ENCODE measurements at regions not wholly inside any gene's neighbourhood (a gene's known extent, or its start where the extent isn't known, plus 50 kb on each side); places are given as distances from the start of the nearest gene placed in this dataset.
"Not testable (repeated sequence)": the region's sequence is repeated elsewhere in the genome, so short reads cannot be mapped to it uniquely, and the experiment has no call there.

DNA sequence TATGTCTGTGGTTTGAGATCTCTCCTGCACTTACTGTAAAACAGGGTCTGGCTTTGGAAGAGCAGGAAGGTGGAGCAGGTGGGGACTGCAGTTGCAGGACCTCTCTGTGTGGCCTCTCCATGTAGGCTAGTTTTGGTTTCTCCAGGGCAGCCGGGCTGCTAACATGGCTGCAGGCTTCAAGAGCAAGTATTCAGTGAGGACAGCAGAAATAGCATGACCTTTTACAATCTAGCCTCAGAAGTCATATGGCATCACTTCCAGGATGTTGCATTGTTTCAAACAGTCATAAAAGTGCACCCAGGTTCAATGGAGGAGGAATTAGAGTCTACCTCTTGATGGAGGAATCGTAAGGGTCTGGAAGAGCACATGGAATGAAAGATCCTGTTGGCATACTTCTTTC is 728.7 kb downstream of the NTRK3 start:
- DNase-seq: no peak

GRCh38 chr15:87527416-87527815 is 729.1 kb downstream of the NTRK3 start:
- no peak for DNase-seq

DNA sequence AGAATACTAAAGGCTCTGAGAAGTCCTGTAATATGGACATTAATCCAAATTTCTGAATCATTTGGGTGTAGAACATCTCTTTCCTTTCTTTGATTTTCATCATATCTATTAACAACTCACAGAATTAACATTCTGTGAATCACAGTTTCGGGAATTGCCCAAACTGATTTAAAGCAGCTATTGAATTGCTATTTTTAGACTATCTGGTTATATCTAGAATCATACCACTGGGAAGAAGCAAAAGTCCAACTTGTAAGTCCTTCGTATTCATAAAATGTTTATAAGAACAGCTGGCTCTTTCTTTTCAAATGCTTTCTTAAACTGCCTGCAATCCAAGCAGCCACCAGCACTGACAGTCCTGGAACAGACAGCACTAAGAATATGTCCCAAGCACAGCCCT is 733.0 kb downstream of the NTRK3 start:
- no peak for DNase-seq

- DNase-seq: no peak
Measured at GRCh38 chr15:87522997-87523396, 733.5 kb downstream of the NTRK3 start.

- no peak for DNase-seq
Measured at GRCh38 chr15:87518957-87519356, 737.6 kb downstream of the NTRK3 start.

GRCh38 chr15:87508086-87508485 is 748.5 kb downstream of the NTRK3 start:
- DNase-seq: no peak

DNA sequence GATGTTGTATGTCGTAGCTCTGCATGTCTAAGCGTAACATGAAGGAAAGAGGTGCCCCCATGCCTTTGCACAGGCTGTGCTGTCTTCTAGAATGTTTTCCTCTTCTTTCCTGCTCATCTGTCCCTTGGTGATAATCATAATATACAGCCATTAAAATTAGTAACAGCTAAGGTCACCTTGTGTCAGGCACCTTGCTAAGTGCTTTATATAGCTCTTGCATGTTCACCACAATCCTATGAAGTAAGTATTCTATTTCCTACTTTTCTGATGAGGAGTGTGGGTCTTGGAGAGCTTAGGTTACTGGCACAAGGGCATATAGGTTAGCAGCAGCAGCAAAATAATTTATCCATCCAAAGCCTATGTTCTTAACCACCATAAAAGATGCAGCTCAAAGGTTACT is 754.4 kb downstream of the NTRK3 start:
- DNase-seq: no peak

DNA sequence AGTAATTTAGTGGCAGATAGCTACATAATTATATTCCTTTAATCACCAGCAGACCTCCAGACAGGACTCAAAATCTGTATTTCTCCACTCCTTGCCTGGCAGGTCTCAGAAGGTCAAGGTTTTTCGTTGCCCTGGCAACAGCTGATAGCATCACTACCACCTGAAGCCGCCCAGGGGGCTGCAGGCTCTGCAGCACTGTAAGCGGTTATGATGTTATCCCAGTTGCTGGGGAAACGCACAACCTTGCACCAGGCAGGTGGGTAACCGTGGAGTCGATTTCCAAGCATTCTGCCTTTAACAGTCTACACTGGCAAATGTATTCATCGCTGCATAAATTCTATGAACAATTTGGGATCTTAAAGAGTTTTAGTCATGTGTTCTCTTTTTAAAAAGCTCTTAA is 756.3 kb downstream of the NTRK3 start:
- no peak for DNase-seq

DNA sequence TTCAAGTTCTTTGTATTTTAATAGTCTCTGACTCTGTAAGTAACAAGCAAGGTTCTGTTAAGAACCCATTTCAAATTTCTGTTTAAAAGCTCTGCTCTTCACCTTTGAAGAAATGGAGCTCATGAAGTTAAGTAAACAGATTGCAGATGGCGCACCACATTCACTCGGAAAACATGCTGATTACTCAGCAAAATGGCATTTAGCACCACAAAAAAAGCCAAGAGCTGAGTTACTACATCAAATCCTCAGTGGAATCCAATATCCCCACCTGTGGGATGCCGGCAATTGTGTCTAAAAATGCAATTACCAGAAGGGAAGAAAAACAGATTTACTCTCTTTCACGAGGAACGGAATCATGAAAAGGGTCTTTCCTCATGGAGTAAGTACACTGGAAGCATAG is 758.0 kb downstream of the NTRK3 start:
- DNase-seq: no peak

GRCh38 chr15:87496795-87497194 is 759.7 kb downstream of the NTRK3 start:
- no peak for DNase-seq

DNA sequence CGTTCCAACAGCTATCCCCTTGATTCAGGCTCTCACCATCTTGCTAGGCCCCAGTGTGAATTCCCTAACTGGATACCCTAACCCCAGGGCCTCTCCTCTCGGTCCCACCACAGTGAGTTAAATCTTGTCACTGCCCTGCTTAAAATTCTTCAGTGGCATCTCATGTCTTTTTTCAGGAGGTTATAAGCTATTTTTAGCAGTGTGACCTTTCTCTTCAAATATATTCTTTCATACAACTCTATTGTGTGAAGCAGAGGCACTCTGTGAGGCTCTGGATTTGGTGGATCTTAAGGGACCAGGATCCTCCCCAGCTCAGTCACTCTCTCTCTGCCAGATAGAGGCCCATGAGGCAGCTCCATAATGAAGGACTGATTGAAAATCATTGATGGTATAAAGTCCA is 760.4 kb downstream of the NTRK3 start:
- DNase-seq: no peak

GRCh38 chr15:87493803-87494202 is 762.7 kb downstream of the NTRK3 start:
- DNase-seq: no peak

DNA sequence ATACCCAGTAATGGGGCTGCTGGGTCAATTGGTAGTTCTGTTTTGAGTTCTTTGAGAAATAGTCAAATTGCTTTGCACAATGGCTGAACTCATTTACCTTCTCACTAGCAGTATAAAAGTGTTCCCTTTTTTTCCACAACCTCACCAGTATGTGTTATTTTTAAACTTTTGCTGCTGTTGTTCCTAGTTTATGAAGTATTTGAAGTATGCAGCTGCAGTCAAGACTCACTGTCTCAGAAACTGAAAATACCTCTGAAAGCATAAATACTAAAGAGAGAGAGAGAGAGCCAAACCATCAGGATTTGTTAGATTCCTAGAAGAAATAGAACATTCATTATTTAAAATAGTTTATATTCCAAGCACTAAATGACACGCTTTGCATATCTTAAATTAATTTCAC is 764.2 kb downstream of the NTRK3 start:
- DNase-seq: no peak

DNA sequence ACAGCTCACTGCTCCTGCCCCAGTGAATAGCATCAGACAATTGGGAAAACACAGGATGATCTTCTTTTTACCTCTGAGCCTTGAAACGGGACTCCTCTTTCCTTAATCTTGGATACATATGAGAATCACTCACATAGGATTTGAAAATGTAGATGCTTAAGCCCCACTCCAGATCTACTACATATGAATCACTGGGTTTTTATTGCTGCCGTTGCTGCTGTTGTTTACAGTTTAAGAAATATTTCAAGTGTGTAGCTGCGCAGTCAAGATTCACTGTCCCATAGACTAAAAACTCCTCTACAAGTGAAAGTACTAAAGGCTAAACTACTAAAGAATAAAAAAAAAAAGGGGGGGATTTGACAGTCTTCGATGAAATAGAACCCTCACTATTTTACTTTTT is 765.9 kb downstream of the NTRK3 start:
- DNase-seq: no peak

DNA sequence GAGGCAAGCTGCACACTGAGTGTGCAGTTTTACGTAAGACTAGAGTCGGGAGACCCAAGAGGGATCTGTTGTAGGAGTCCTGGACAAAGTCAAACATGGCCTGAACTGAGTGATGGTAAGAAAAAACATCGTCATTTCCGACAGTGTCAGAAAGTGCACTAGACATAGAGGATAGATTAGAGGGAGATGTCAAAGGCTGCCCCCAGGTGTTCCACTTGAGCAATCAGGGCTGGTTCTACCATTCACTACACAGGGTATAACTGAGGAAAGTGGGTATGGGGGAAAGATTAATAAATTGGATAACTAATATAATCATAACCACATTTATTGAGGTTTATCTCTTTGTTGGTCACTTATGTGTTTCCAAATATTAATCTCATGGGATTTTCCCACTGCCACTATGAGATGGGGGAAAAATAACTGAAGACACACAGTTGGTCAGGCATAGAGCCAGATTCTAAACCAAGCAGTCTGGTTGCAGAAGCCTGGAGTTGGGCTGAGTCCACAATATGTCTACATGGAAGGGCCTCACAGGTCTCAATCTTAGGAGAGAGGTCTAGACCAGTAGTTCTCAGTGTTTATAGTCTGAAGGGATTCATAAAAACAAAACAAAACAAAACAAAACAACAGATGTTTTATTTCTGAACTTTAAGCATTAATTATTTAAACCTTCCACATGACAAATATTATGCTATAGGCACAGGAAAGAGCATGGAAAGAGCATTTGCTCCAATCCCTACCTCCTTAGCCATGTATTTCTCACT is 766.5 kb downstream of the NTRK3 start:
- DNase-seq: no peak

GRCh38 chr15:87489456-87489855 is 767.1 kb downstream of the NTRK3 start:
- DNase-seq: no peak

GRCh38 chr15:87487484-87487883 is 769.1 kb downstream of the NTRK3 start:
- DNase-seq: no peak

DNA sequence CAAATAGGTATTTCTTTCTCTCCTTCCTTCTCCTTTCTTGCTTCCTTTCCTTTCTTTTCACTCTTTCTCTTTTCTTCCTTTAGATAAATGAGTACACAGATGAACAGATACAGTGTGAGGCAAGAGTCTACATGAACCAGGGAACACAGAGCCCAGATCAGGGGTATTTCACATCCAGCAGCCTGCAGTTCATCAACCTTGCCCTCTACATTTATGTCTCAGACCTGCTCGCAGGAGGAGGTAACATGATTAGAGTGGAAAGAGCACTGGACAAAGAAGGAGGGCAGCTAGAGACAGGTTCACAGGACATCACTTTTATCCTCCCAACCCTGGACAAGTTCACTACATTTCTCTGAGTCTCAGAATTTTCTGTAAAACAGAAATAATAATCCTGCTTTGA is 773.1 kb downstream of the NTRK3 start:
- DNase-seq: no peak

DNA sequence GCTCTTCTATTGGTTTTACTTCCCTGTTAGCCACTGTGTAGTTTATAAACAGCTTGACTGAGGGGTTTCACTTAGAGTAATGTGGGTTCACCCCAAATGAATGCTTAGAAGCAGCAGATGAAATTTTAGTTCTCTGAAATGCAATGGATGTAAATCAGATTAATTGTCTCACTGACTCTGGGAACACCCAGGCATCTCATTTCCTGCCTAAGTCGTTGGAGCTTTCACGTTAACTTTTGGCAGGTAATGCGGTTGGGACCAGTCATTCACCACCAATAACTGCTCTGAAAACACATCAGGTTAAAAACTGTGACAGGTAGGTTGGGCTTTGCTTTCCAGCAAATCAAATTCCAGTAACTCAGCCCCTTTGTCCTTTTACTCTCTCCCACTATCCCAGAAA is 775.4 kb downstream of the NTRK3 start:
- DNase-seq: no peak

DNA sequence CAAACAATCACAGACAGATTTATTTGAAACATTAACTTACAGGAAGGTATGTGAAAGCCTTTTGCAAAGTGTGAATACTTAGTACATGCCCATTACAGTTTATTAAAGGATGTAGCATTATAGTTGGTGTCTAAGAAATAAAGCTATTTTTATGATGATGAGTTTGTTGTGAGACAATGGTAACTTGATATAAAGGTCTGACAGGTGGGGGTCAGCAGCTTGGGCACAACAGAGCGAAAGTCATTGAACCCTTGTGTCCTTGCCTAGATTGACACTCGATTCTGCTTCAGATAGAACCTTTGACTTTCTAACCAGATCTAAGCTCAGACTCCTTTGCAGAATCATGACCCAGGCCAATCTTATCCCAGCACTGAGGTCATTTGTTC is 777.9 kb downstream of the NTRK3 start:
- no peak for DNase-seq

DNA sequence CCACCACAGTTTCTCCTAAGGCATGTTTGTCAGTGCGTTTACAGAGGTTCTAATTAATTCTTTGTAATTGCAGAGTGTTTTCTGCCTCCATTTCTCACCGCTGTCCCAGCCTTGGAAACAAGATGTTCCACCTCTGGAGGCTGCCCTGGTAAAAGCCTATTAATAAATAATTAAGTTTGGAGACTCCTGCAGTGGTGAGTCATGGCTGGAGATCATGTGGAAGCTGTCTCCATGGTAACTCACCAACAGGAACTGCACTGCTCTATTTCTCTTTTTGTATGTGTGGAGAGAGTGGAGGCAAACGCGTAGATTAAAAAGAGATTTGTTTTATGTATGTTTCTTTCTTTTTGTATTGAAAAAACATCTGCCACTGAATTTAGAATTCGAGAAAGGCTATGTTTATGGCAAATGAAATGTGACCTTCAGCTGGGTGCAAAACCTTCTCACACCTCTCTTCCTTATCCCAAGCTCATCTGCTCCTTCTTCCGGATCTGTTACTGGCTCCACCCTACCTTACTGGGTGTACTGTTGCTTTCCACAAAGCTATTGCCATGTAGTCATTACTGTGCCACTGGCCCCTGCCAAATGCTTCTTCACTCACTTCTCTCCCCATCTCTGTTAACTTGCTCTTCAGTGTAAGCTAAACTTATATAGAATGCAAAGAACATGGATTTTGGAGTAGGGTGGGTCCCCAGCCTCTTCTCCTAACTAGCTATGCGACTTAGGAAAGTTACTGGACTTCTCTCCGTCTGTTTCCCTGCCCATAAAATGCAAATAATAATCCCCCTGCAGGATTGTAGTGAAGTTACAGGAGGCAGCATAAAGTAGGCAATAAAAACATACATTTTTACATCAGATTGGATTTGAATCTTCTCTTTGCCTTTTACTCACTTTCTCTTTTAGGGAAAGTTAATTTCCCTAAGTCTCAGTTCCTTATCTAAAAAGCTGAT is 778.5 kb downstream of the NTRK3 start:
- DNase-seq: no peak

DNA sequence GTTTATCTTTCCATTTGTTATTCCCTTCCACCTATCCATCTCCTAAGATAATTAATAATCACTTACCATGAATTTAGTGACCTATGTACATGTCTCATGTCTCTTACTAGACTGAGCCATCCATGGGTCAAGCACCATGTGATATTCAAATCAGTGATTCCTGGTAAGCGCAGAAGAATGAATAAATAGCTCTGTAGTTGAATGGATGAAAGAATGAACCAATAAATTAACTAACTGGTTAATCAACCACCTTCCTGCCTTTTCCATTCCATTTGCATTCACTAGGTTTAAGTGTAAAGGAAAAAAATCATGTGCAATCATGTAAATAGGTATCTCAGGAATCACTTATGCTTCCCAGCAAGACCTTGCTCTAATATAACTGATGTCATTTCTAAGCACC is 779.5 kb downstream of the NTRK3 start:
- no peak for DNase-seq

DNA sequence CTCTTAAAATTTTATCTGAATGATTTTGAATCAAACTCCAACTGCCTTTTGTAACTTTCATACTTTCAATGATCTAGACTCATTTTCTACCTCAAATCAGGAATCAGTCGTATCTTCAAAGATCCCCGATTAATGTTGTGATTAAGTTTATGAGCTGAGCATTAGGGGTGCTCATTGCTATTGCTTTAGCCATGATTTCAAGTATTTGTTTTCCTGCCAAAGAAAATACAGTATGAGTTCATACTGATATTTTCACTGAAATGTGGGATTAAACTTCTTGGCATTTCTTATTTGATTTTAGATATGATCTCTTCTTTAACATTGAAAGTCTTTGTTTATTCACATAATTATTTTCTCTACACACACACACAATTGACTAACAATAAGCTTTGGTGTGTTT is 785.6 kb downstream of the NTRK3 start:
- DNase-seq: no peak

DNA sequence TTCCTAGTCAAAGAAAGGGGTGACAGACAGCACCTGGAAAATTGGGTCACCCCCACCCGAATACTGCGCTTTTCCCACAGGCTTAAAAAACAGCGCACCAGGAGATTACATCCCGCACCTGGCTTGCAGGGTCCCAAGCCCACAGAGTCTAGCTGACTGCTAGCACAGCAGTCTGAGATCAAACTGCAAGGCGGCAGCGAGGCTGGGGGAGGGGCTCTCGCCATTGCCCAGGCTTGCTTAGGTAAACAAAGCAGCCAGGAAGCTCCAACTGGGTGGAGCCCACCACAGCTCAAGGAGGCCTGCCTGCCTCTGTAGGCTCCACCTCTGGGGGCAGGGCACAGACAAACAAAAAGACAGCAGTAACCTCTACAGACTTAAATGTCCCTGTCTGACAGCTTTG is 792.6 kb downstream of the NTRK3 start:
- not testable (repeated sequence) for DNase-seq

Data from activated CD4-positive, alpha-beta T cell treated with anti-CD3 and anti-CD28 coated beads for 48 hours (primary cell).